ENCODE measurements at regions not wholly inside any gene's neighbourhood (a gene's known extent, or its start where the extent isn't known, plus 50 kb on each side); places are given as distances from the start of the nearest gene placed in this dataset.

DNA sequence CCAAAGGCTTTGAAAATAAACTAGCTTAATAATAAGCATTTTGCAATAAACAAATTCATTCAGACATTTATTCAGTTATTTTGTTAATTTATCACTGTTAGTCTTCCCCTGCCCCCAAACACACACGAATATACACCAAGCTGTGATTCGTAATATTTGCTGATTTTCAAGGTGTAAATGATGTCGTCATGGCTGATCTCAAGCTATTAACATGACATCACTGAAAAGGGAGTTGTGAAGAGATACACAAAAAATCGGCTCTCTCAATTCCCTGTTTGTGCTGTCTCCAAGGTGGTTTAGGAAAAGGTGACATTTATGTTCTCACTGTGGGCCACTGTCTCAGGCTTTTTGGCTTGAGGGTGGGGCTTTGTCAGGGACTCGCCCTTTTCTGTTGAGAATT, 413.3 kb downstream of the CDH9 start:
- intact Hi-C loops (cut with micrococcal nuclease), result no loop called here
- H3K27ac ChIP-seq (ENCODE audit: low read length), result no peak overlapping the region
- TF ChIP-seq, protein P1, sequence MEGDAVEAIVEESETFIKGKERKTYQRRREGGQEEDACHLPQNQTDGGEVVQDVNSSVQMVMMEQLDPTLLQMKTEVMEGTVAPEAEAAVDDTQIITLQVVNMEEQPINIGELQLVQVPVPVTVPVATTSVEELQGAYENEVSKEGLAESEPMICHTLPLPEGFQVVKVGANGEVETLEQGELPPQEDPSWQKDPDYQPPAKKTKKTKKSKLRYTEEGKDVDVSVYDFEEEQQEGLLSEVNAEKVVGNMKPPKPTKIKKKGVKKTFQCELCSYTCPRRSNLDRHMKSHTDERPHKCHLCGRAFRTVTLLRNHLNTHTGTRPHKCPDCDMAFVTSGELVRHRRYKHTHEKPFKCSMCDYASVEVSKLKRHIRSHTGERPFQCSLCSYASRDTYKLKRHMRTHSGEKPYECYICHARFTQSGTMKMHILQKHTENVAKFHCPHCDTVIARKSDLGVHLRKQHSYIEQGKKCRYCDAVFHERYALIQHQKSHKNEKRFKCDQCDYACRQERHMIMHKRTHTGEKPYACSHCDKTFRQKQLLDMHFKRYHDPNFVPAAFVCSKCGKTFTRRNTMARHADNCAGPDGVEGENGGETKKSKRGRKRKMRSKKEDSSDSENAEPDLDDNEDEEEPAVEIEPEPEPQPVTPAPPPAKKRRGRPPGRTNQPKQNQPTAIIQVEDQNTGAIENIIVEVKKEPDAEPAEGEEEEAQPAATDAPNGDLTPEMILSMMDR (IDR thresholded peaks at IDR 0.05), result no peak
- H3K4me3 ChIP-seq (ENCODE audit: low read length), result no peak overlapping the region
- Mint-ChIP-seq H3K27ac (no peak overlapping the region), H3K36me3 (no peaks in the 10 kb centered on the region), H3K4me1 (no peaks in the 10 kb centered on the region), H3K4me3 (no peak overlapping the region), H3K27me3 (ENCODE audit: low read depth in 2 of 2) (no peaks in the 10 kb centered on the region), H3K9me3 (peaks cover 0 to 6% of the 10 kb centered on the region in 2 donors)
- ATAC-seq (no peak), DNase-seq (no peak)
- H3K9me3 ChIP-seq (ENCODE audit: control insufficient read depth, insufficient read depth, low read length), result no peaks in the 10 kb centered on the region
- H3K36me3 ChIP-seq (ENCODE audit: control insufficient read depth, insufficient read depth, low read length), result no peaks in the 10 kb centered on the region
- H3K4me1 ChIP-seq (ENCODE audit: control insufficient read depth, insufficient read depth, low read length), result no peaks in the 10 kb centered on the region
- no peaks in the 10 kb centered on the region for H3K27me3 ChIP-seq (ENCODE audit: control insufficient read depth, insufficient read depth, low read length)
- 73% methylated on average over 4 of the region's 5 CpGs for WGBS (ENCODE audit: insufficient coverage)

DNA sequence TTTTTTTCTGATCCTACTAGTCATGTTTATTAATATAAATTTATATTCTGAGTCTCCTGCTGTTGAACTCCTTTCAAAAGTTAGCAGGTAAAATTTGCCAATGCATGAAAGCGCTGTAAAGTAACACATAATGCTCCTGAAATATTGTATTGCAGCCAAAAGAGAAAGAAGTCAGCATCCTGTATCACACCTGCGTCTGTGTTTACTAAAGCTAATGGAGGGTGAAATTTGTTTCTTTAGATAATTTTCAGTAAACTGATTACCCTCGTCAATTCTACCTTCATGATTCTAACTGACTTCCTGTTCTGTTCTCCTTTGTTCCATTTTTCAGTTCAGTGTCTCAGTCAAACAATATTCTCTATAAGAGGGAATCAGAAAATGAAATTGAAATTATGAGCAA, 415.4 kb downstream of the CDH9 start:
- Mint-ChIP-seq H3K4me1 (no peaks in the 10 kb centered on the region), H3K27ac (no peak overlapping the region), H3K27me3 (ENCODE audit: low read depth in 2 of 2) (no peaks in the 10 kb centered on the region), H3K9me3 (peaks cover 0 to 8% of the 10 kb centered on the region in 2 donors), H3K4me3 (no peak overlapping the region), H3K36me3 (no peaks in the 10 kb centered on the region)
- TF ChIP-seq, protein P1 (IDR thresholded peaks at IDR 0.05), result no peak
- intact Hi-C loops (cut with micrococcal nuclease), result no loop called here
- 92% methylated on average over 2 of the region's 3 CpGs for WGBS (ENCODE audit: insufficient coverage)
- ATAC-seq (no peak), DNase-seq (no peak)
- peaks cover 3% of the 10 kb centered on the region for H3K9me3 ChIP-seq (ENCODE audit: control insufficient read depth, insufficient read depth, low read length)
- H3K27ac ChIP-seq (ENCODE audit: low read length), result no peak overlapping the region
- no peaks in the 10 kb centered on the region for H3K27me3 ChIP-seq (ENCODE audit: control insufficient read depth, insufficient read depth, low read length)
- no peaks in the 10 kb centered on the region for H3K4me1 ChIP-seq (ENCODE audit: control insufficient read depth, insufficient read depth, low read length)
- H3K36me3 ChIP-seq (ENCODE audit: control insufficient read depth, insufficient read depth, low read length), result no peaks in the 10 kb centered on the region
- no peak overlapping the region for H3K4me3 ChIP-seq (ENCODE audit: low read length)

DNA sequence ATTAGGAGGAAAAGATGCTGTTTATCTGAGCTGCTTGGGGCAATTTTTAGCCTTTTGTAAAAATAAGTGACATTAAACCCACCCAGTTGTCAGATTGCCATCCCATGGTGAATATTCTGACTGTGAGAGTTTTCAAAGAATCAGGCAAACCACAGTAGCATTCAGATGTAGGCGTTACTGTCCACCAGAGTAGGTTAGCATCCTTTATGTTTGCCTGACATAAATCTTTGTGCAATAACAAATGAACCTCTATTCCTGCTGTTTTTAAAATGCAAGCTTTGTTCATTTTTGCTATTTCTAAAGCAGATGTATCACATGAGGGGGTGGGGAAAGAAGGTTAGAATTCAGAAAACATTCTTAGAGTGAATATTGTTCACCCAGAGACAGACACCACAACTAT, 427.8 kb downstream of the CDH9 start:
- no peak overlapping the region for H3K27ac ChIP-seq (ENCODE audit: low read length)
- no peaks in the 10 kb centered on the region for H3K4me1 Mint-ChIP-seq
- H3K36me3 ChIP-seq (ENCODE audit: control insufficient read depth, insufficient read depth, low read length), result no peaks in the 10 kb centered on the region
- no peaks in the 10 kb centered on the region for H3K4me1 ChIP-seq (ENCODE audit: control insufficient read depth, insufficient read depth, low read length)
- H3K27me3 ChIP-seq (ENCODE audit: control insufficient read depth, insufficient read depth, low read length), result no peaks in the 10 kb centered on the region
- no peak for ATAC-seq
- intact Hi-C loops (cut with micrococcal nuclease), result no loop called here
- TF ChIP-seq, protein P1 (IDR thresholded peaks at IDR 0.05), result no peak
- DNase-seq, result no peak
- no peaks in the 10 kb centered on the region for H3K9me3 ChIP-seq (ENCODE audit: control insufficient read depth, insufficient read depth, low read length)
- no peaks in the 10 kb centered on the region for H3K27me3 Mint-ChIP-seq (ENCODE audit: low read depth in 2 of 2)
- no peak overlapping the region for H3K4me3 Mint-ChIP-seq
- H3K9me3 Mint-ChIP-seq, result peaks cover 15 to 25% of the 10 kb centered on the region in 2 donors
- no peak overlapping the region for H3K27ac Mint-ChIP-seq
- no peak overlapping the region for H3K4me3 ChIP-seq (ENCODE audit: low read length)
- WGBS (ENCODE audit: insufficient coverage), result 70% methylated on average over 1 of the region's 1 CpG
- peaks cover 9% of the 10 kb centered on the region for H3K36me3 Mint-ChIP-seq

DNA sequence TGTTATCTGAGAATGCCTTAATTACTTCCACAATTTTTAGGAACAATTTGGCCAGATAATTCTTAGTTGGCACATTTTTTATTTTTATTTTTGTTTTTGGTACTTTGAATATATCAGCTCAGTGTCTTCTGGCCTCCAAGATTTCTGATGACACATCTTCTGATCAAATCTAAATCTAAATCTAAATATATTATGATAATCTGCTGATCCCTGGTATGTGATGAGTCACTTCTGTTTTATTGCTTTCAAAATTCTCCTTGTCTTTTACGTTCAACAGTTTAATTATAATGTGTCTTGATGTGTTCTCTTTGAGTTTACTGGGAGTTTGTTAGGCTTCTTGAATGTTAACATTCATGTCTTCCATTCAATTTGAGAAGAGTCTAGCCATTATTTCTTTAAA, 436.8 kb downstream of the CDH9 start:
- H3K27ac Mint-ChIP-seq, result no peak overlapping the region
- WGBS (ENCODE audit: insufficient coverage), result no CpG with 5 or more reads among the region's 1 CpG
- no peaks in the 10 kb centered on the region for H3K4me1 Mint-ChIP-seq
- Histone ChIP-seq H3K27me3 (ENCODE audit: control insufficient read depth, insufficient read depth, low read length) (no peaks in the 10 kb centered on the region), H3K4me1 (ENCODE audit: control insufficient read depth, insufficient read depth, low read length) (no peaks in the 10 kb centered on the region), H3K9me3 (ENCODE audit: control insufficient read depth, insufficient read depth, low read length) (peaks cover 5% of the 10 kb centered on the region), H3K36me3 (ENCODE audit: control insufficient read depth, insufficient read depth, low read length) (no peaks in the 10 kb centered on the region), H3K27ac (ENCODE audit: low read length) (no peak overlapping the region), H3K4me3 (ENCODE audit: low read length) (no peak overlapping the region)
- no peak overlapping the region for H3K4me3 Mint-ChIP-seq
- ATAC-seq, result no peak
- peaks cover 12% of the 10 kb centered on the region for H3K36me3 Mint-ChIP-seq
- DNase-seq, result no peak
- H3K27me3 Mint-ChIP-seq (ENCODE audit: low read depth in 2 of 2), result no peaks in the 10 kb centered on the region
- peaks cover 11 to 21% of the 10 kb centered on the region in 2 donors for H3K9me3 Mint-ChIP-seq
- intact Hi-C loops (cut with micrococcal nuclease), result no loop called here
- TF ChIP-seq, protein P1 (IDR thresholded peaks at IDR 0.05), result no peak
